ENCODE measurements at regions not wholly inside any gene's neighbourhood (a gene's known extent, or its start where the extent isn't known, plus 50 kb on each side); places are given as distances from the start of the nearest gene placed in this dataset.
"Not testable (repeated sequence)": the region's sequence is repeated elsewhere in the genome, so short reads cannot be mapped to it uniquely, and the experiment has no call there.

DNA sequence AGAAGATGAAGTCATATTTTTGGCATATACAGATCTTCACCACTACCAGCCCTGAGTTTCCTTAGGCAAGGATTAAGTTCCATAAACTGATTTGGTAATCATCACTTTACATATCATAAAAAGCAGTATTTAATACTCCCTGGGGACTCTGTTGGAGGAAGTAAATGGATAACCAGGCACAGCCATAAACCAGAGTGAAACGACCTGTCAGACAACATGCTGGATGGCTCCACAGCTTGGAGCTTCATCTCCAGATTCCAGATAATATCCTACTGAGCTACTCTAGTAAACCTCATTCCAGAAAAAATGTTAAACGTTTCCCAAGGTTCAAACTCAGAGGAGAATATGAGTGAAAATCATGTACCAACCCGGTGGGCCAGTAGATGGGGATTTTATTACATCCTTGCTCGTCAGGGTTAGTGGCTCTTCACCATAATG lies 109.2 kb downstream of the BASP1 start:
- DNase-seq = no peak
- intact Hi-C loops (cut with DNase I) = no loop called here
- ATAC-seq = no peak

DNA sequence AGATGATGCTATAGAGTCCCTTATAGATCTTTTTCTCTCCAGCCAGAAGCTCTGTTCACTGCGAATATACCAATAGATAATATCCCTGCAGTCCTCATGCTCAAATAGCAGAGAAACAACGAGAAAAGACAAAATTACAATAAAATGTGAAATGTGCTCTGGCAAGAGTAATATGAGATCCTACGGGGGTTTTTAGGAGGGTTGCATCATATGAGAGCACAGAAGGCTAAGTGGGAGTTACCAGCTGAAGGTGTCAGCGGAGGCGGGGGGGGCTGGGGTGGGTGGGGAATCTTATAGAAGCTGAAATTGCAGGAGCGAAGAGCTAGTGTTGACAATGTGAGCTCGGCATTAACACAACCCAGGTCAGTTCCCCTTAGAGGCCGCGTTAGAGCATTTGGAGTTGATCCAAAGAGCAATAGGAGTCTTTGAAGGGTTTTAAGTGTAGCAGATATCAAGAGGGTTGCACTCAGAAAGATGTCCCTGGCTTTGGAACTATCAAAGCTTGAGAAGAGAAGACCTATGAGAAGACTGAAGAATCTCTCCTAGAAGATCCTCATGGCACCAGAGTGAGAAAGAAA lies 109.7 kb downstream of the BASP1 start:
- ATAC-seq = peak in 1 of 2 donors; percentile 41
- no peak for DNase-seq
- intact Hi-C loops (cut with DNase I) = no loop called here

GRCh38 chr5:17329571-17329970 lies 112.1 kb downstream of the BASP1 start:
- ATAC-seq (no peak), DNase-seq (no peak)
- intact Hi-C loops (cut with DNase I) = no loop called here

DNA sequence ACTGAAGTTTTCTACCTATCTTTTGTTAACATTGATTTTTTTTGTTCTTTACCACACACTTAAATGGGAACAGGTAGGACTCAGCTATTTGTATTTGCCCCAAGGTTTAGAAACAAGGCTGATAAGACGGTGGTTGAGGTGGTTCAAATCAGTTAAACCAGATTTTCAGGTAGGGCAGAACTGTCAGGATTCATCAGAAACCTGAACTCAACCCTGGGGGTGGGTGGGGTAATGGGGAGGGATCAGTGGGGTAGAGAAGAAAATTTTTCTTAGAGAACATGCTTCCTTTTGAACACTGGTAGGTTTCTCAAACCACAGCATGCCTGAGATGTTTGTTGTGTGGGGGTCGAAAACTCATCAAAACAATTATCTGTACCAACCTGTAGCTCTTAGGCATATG lies 113.0 kb downstream of the BASP1 start:
- no peak for ATAC-seq
- no peak for DNase-seq
- intact Hi-C loops (cut with DNase I) = no loop called here

DNA sequence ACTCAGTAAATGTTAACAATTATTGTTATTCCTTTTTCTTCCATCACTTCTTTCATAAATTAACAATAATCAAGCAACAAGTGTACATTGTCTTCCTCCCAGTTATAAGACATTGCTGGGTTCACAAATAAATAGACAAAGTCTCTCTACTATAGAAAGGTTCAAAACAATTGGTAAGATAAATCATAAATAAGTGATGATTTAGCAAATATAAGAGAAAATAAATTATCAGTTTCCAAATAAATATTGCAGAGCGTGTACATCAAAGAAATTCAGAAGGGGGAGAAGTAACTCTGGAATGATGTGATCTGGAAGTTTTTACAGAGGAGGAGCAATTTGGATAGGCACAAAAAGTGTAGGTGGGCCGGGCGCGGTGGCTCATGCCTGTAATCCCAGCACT lies 114.2 kb downstream of the BASP1 start:
- intact Hi-C loops (cut with DNase I) = no loop called here
- no peak for DNase-seq
- no peak for ATAC-seq

DNA sequence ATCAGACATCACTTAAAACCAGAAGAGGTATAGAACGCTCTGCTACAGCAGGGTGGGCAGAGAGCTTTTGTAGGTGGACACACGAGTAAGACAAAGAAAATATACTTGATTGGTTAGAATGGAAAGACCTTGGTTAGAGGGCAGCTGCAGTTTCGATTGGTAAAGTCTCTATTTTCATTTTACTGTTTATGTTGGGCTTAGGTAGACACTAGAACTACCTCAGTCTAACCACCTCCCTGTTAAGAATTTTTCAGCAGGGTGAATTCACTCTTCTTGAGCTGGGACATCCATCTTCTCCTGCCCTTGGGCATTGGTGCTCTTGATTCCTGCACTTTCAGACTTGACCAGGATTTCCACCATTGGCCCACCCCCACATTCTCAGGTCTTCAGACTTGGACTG lies 116.3 kb downstream of the BASP1 start:
- intact Hi-C loops (cut with DNase I) = no loop called here
- DNase-seq (no peak), ATAC-seq (no peak)

DNA sequence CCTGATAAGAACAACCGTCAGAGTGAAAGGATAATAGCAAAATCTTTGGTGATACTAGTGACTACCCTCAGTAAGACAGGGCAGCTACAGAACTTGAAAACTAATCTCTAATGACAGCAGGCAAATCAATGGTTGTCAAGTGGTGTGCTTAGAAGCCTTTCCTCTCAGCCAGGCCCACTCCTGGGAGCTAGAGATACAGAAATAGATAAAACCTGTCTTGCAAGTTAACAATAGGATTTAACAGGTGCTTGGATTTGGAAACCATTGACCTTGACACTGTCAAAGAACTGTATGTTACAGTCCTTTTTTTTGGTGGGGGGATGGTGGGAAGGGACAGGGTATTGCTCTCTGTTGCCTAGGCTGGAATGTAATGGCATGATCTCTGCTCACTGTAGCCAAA lies 118.6 kb downstream of the BASP1 start:
- DNase-seq (no peak), ATAC-seq (no peak)
- intact Hi-C loops (cut with DNase I) = no loop called here

- intact Hi-C loops (cut with DNase I); ATAC-seq; DNase-seq: not testable (repeated sequence)
These were observed 119.3 kb downstream of the BASP1 start for GRCh38 chr5:17336723-17337122.

- no peak for DNase-seq
- intact Hi-C loops (cut with DNase I) = no loop called here
- no peak for ATAC-seq
These were observed 122.4 kb downstream of the BASP1 start for GRCh38 chr5:17339841-17340240.

DNA sequence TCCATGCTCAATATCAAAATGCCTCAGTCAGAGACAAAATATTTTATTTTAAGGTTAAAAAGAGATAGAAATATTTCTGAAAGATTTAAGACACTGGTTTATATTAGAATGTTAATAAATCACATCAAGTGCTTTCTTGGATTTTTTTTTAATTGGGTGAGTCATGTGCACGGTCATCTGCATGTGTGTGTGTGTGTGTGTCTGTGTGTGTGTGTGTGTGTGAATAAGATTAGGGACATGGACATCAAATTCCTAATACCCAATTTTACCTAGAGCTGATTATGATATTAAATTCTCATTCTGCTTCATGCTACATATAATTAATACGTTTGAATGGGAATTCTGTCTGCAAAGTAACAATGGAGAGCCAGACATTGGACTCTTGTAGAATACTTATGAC lies 122.9 kb downstream of the BASP1 start:
- no peak for ATAC-seq
- intact Hi-C loops (cut with DNase I) = no loop called here

DNA sequence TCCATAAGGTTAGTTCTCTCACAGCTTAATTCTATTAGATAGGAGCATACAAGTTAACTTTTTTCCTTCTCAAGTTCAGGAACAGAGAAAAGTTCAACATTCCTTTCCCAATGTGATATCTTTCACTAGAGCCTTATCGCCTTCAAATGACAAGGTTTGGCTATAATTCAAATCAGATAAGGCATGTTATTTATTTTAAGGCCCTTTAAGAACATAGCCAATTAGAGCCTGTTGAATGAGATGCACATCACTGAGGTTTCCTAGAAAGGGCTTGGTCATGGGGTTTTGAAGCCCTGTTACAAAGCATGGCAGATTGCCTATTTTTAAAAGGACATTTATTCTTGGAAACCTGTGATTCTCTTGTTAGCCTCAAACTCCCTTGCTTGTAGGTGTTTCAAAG lies 123.4 kb downstream of the BASP1 start:
- no peak for ATAC-seq
- intact Hi-C loops (cut with DNase I) = no loop called here
- DNase-seq = no peak

More for the DNA sequence above, 122.9 kb downstream of the BASP1 start:
- DNase-seq = no peak

DNA sequence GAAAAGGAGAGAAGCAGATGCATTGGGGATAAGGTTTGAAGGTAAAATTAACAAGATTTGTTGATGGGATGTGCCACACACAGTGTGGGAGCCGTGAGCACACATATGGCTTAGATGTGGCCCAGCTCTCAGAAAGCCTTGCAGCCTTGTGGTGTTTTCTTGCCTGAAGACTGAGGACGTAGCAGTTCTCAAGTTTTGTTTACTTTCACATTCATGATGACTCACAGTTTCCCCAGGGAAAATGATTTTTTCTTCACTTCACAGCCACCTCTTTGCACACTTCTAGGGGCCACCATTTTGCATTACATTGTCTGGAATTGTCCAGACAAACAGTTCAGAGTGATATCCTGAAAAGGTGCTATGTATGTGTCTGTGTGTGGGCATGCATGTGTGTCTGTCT lies 126.2 kb downstream of the BASP1 start:
- DNase-seq = no peak
- ATAC-seq = no peak
- intact Hi-C loops (cut with DNase I) = no loop called here

DNA sequence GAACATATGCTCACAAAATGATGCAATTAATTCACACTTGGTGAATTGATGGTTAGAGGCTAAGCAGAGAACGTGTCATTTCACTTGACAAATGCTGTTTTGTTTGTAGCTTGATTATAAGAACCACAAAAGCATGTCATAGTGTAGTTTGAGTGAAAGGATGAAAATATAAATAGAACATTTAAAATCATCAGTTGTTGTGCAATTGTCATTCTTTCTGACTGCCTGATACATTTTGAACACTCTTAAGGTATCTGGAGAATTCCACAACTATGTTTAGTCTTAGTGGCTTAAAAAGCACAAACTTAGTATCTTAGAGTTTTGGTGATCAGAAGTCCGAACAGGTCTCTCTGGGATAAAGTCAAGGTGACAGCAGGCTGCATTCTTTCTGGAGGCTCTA lies 129.4 kb downstream of the BASP1 start:
- DNase-seq = no peak
- intact Hi-C loops (cut with DNase I) = no loop called here
- no peak for ATAC-seq

DNA sequence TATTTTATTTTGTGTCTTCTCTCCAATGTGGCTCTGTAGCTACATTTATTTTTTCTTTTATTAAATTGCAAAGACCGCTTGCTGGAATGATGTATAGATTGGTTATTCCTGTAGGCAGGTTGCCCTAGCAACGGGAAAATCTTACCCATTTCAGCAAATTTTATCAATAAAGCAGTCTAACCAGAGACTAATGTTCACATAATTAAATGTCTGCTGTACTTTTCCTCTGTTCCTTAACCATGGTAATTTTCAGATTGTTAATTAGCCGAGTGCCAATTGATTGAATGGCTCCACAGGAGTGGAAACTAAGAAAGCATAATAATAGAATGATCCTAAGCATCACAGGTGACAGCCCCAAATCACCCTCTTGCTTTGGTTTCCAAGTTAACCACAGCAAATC lies 134.8 kb downstream of the BASP1 start:
- no peak for ATAC-seq
- DNase-seq = no peak

GRCh38 chr5:17354265-17354664 lies 136.8 kb downstream of the BASP1 start:
- no peak for ATAC-seq
- intact Hi-C loops (cut with DNase I) = no loop called here
- no peak for DNase-seq

More for the DNA sequence above, 134.8 kb downstream of the BASP1 start:
- intact Hi-C loops (cut with DNase I) = no loop called here

DNA sequence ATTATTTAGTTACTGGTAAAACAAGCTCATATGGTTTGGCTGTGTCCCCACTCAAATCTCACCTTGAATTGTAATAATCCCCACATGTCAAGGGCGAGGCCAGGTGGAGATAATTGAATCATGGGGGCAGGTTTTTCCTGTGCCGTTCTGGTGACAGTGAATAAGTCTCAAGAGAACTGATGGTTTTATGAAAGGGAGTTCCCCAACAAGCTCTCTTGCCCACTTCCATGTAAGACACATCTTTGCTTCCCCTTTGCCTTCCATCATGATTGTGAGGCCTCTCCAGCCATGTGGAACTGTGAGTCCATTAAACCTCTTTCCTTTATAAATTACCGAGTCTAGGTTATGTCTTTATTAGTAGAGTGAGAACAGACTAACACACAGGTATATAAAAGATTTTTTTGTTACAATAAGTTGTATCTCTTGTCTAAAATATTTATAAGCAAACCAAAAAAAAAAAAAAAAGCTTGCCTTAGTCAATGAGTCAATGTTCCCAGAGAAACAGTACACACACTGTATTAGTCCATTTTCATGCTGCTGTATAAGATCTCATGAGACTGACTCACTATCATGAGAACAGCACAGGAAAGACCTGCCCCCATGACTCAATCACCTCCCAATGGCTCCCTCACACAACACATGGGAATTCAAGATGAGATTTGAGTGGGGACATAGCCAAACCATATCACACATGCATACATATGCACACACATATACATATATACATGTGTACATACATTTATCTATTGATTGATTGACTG lies 138.3 kb downstream of the BASP1 start:
- intact Hi-C loops (cut with DNase I) = no loop called here
- ATAC-seq (no peak), DNase-seq (no peak)

DNA sequence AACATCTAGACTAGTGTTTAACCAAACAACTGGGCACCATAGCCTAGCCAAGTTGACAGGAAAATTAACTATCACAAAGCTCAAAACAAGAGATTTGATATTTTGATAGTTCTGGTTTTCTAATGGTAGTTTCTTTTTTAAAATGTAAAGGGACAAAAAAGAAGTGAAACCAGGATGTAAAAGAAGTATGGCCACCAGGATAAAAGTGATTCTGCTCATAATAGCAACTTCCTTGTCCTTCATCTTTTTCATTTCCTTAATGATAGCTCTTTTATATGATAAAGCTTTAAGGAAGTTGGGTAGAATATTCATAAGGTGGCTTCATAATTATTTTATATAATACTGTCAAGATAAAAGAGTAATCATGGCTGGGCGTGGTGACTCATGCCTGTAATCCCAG lies 139.1 kb downstream of the BASP1 start:
- ATAC-seq (no peak), DNase-seq (no peak)
- intact Hi-C loops (cut with DNase I) = no loop called here

GRCh38 chr5:17357504-17357903 lies 140.1 kb downstream of the BASP1 start:
- DNase-seq (no peak), ATAC-seq (no peak)
- intact Hi-C loops (cut with DNase I) = no loop called here

- intact Hi-C loops (cut with DNase I) = no loop called here
- ATAC-seq (no peak), DNase-seq (no peak)
These were observed 140.0 kb upstream of the TAF11L2 start for GRCh38 chr5:17358031-17358430.

GRCh38 chr5:17359451-17360011 lies 138.5 kb upstream of the TAF11L2 start:
- ATAC-seq (peak in 1 of 2 donors; percentile 32), DNase-seq (no peak)
- intact Hi-C loops (cut with DNase I) = no loop called here

- ATAC-seq (no peak), DNase-seq (no peak)
- intact Hi-C loops (cut with DNase I) = no loop called here
These were observed 137.2 kb upstream of the TAF11L2 start for GRCh38 chr5:17360879-17361278.
